C4-2B (cell line): ENCODE measurements at regions not wholly inside any gene's neighbourhood (a gene's known extent, or its start where the extent isn't known, plus 50 kb on each side); places are given as distances from the start of the nearest gene placed in this dataset.

Experiments used
- ZFX ChIP-seq: fragments of 450-650 bp; IDR thresholded peaks from 2 replicates; pipeline ENCODE4 v1.6.1; 2017
- TF ChIP-seq, protein P1 (sequence below): fragments of 450-650 bp; conservative IDR thresholded peaks from 2 replicates; pipeline ENCODE4 v1.5.1; 2017; ENCODE audit warnings: mild to moderate bottlenecking

DNA sequence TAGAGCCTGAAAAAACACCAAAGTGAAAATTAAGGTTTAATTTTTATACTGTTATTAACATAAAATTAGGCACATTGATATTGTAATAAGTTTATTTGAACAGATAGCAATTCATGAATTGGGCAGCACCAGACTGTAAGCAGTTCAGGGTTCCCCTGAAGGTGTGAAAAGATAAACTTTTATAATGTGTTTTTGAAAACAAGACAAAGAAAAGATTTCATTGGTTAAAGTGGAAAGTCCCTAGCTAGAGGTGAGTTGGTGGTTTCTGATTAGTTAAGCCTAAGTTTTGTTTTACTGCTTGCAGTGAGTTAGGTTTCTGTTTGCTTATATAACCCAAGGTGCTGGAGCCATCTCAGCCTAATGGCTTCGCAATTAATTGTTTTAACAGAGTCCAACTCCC lies 96.5 kb upstream of the RPS23 start:
- TF ChIP-seq, protein P1, sequence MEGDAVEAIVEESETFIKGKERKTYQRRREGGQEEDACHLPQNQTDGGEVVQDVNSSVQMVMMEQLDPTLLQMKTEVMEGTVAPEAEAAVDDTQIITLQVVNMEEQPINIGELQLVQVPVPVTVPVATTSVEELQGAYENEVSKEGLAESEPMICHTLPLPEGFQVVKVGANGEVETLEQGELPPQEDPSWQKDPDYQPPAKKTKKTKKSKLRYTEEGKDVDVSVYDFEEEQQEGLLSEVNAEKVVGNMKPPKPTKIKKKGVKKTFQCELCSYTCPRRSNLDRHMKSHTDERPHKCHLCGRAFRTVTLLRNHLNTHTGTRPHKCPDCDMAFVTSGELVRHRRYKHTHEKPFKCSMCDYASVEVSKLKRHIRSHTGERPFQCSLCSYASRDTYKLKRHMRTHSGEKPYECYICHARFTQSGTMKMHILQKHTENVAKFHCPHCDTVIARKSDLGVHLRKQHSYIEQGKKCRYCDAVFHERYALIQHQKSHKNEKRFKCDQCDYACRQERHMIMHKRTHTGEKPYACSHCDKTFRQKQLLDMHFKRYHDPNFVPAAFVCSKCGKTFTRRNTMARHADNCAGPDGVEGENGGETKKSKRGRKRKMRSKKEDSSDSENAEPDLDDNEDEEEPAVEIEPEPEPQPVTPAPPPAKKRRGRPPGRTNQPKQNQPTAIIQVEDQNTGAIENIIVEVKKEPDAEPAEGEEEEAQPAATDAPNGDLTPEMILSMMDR, result no peak
- no peak for TF ChIP-seq ZFX
